Glomerular visceral epithelial cell (primary cell): ENCODE measurements at regions not wholly inside any gene's neighbourhood (a gene's known extent, or its start where the extent isn't known, plus 50 kb on each side); places are given as distances from the start of the nearest gene placed in this dataset.

Experiments used
- DNase-seq: peaks from one replicate; pipeline ENCODE4 v3.0.0-alpha.2; 2016; ENCODE audit errors: extremely low spot score

DNA sequence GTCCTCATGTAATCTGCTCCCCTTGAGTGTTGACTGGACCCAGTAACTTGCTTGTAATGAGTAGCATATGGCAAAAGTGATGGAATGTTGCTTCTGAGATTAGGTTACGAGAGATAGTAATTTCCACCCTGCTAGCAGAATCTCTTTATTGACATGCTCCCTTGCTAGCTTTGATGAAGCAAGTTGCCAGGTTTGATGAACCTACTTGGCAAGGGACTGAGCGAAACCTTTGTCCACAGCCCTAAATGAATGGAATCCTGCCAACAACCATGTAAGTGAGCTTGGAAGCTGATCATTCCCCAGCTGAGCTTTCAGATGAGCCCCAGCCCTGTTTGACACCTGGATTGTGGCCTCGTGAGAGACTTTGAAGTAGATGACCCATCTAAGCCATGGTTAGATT is 120.8 kb upstream of the PLXNC1 start:
- DNase-seq, result no peak

DNA sequence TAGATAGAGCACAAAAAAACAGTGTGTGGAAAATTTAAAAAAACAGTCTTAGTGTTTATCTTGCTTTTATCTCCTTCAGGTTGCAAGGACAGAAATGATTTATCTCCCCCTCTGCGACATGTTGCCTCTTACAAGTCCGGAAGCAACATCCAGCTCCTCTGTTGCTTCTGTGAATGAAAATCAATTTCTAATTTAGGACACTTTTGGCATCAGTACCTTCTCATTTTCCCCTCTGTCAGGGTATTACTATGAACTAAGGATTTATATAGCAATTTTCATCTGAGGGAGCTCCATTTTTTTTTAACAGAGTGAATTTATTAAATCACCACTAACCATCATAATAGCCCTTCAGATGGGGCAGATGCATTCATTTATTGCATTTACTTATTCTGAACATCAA is 116.6 kb upstream of the PLXNC1 start:
- no peak for DNase-seq

DNA sequence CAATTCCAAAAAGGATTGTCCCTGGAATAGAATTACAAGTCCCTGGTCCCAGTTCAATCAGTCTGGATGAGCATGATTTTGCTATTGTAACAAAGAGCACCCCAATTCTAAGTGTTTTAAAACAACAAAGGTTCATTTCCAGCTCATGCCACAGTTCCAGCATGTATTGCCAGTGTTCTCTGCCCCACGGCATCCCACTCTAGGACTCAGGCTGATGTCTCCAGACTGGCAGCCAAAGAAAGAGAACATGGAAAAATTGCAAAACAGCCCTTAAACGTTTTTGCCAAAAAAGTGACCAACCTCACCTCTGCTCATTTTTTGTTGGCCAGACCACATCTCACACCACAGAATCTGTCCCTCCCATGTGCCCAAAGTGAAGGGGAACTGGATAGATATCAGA is 116.0 kb upstream of the PLXNC1 start:
- DNase-seq, result no peak

DNA sequence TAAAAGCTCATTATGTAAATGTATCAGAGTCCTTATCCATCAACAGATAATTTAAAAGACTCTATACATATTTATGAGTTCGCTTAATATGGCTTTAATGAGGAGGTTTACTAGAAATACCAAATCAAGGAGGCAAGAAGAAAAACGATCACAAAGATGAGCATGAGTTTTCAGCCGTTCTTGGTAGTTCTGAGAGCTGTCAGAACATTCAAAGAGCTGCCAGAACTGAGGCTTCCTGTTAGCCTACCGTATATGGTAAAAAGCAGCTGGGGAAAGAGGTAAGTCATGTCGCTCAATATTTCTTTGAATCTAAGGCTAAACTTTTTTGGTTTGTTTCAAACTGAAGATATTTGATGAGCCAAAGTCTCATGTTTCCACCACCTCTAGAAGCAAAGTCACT is 115.3 kb upstream of the PLXNC1 start:
- DNase-seq, result no peak

DNA sequence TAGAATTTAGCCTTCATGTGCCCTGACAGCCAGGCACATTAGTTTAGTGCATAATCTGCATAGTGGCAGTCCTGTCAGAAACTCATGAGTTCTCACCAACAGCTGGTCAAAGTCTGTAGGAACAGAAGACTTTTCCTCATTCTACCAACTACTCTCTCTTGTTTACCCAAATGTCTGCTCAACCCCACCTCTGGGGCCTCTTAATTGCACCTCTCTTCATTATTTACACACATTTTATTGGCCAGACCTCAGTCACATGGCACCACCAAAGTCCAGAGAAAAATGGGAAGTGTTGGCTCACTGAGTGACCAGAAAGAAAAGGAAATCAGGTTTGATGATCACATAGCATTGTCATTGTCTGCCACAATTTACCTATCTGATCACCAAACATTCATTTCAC is 114.6 kb upstream of the PLXNC1 start:
- no peak for DNase-seq

DNA sequence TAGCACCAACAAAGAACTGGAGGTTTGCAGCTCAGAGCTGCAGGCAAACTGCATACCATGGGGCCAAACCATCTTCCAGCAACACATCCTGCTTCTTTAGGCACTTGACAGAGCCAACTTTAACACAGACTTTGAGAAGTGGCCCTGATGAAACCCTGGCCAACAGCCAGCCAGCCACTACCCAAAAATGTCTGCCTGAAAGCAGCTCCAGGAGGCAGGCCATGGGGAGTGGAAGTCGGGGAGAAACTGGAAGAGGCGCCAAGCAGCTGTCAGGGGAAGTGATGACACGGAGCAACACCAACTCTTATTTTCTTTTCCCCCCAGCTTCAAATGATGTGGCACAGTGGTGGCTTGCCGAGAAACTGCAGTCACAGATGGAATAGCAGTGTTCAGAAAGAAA is 110.9 kb upstream of the PLXNC1 start:
- DNase-seq, result no peak

DNA sequence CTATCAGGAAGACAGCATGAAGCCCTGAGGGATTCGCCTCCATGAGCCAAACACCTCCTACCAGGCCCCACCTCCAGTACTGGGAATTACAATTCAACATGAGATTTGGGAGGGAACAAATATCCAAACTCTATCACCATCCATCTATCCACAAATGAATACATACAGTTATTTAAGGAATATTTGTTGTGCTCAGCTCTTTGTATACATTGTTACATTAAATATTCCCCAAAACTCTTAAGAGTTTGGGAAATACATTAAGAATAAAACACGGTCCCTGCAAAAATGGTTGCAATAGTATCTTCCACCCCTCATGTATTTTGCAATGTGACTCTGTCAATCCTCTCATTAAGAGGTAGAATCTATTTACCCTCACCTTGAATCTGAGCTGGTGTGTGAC is 109.8 kb upstream of the PLXNC1 start:
- no peak for DNase-seq

DNA sequence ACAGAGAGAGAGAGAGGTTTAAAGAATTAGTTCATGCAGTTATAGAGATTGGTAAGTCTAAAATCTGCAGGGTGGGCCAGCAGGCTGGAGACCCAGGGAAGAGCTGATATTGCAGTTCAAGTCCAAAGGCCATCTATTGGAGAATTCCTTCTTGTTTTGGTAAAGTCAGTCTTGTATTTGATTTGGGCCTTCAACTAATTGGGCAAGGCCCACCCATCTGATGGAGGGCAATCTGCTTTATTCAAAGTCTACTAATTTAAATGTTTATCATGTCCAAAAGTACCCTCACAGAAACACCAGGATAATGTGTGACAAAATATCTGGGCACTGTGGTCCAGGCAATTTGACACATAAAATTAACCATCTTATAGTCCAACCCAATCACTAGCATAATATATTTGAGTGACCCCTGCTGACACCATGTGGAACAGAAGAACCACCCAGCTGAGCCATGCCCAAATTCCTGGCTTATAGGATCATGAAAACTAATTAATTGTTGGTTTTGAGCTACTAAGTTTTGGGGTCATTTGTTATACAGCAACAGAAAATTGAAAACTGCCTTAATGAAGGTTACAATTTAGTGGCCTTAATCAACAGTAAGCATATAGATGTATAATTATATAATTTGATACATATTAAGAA is 109.1 kb upstream of the PLXNC1 start:
- no peak for DNase-seq

DNA sequence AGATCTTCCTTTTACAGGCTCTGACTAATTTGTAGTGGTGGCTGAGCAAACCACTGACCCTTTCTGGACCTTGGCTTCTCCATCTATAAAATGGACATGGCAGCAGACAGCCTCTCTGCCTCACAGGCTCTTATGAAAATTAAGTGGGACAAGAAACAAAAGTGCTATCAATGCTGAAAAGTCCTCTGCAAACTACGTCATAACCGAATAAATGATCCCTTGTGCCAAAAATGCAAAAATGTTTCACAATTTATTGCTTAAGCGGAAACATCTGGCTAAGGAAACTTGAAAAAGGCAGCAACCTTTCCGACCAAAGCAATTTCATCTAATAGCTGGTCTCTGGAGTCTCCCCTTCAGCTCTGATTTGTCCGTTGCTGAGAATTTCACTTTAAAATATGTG is 108.5 kb upstream of the PLXNC1 start:
- no peak for DNase-seq

DNA sequence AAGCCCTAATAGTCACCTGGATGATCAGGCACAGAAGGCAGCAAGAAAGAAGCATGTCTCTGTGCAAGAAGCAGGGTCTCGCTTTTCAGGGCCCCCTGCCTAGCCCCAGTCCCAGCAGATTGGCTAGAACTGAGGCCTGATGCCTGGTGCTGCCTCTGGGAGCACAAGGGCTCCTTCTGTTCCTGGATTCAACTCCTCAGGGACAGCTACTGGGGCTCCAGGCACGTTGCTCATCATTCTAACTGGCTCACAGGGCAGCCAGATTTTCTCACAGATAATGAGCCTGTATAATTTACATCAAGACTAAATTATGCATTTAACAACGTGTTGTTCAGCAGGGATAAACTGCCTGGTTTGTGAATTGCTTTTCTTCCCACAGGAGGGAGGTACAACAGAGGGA is 106.5 kb upstream of the PLXNC1 start:
- DNase-seq, result no peak

DNA sequence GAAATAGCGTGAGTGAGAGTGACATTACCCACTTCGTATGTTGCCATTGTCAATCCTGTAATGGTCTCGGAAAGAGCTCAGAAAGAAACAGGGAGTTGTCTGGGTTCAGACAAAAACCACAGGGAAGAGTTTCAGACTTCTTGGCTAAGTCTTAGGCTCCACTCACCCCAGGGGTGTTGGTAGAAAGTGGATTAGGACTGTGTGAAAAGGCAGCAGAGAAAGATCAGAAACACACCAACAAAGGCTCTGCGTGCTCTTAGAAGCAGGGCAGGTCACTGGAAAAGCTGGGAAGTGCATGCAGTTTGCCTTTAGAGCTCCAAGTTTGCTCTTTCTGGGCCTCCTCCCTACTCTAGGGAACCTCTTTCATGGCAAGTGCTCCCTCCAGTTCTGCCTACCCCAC is 106.1 kb upstream of the PLXNC1 start:
- DNase-seq, result no peak

DNA sequence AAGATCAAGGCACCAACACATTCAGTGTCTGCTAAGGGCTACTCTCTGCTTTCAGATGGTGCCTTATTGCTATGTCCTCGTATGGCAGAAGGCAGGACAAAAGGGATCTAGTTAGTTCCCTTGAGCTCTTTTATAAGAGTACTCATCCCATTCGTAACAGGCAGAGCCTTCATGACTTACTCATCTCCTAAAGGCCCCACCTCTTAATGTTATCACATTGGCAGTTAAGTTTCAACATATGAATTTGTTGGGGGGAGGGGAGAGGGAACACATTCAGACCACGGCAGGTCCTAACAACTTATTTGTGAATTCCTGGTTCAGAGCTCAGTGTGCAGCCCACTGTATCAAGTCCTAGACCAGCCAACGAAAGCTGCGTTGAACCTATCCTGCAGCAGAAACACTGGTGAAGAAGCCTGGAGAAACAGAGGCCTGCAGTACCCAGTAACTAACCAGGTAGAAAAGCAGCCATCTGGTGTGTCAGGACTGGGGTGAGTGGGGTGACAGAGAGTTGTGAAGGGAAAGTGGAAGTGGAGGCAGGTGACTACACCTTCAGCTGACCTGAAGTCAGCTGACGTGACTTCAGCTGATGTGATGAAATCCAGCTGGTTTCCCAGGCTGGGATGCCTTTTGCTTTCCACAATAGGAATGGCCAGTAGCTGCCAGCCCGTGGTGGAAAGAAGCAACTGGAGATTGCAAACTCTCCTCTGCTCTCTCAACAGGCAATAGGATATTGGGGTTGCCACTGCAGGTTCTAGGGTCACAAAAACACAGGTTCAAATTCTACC is 101.6 kb upstream of the PLXNC1 start:
- DNase-seq, result no peak

DNA sequence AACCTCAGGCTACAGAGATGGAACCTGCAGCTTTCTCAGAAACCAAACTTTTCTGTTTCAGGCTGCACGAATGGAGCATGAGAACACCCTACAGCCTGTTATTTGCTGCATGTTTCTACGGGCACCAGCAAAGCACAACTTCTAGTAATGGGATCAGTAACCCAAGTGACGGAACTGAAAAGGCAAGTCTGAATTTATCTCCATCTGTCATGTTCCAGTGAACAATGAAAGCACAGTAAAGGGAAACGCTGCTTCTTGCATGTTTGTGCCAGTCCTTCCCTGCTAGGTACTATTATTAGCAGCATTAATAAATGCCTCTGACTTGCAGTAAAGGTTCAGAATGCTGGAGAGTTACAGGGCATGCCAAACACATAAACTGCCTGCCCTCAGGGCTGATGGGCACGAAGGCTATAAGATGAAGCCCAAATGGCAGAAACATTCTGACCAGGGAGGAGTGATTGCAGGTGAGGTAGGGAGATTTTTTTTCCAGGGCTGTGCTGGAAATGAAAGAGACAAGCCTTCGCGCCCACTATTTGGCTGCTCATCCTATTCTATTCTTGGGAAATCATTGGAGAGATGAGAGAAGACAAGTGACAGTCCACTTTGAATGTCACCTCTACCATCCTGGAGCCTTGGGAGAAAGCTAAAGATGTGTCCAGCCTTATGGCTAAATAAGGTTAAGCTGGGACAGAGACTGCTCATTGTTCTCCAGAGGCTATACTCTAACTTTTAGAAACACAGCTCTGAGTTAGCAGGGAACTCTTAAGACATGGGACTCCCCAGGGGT is 100.4 kb upstream of the PLXNC1 start:
- DNase-seq, result no peak

DNA sequence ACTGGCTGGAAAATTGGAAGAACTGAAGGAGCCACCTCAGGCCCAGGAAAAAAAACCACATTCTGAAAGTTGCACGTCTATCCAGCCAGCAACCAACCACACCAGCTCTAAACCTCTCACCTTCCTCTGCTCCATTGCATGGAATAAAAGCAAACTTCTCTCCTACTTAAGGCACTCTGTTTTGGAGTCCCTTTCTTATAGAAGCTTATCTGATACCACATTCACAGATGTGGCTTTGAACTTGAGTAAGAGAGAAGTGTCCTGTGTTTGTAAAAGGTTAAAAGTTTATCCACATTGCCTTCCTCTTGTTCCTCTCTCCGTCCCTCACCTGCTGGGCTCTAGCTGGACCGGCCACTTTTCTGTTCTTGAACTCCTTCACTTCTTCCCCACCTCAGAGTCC is 99.6 kb upstream of the PLXNC1 start:
- no peak for DNase-seq

DNA sequence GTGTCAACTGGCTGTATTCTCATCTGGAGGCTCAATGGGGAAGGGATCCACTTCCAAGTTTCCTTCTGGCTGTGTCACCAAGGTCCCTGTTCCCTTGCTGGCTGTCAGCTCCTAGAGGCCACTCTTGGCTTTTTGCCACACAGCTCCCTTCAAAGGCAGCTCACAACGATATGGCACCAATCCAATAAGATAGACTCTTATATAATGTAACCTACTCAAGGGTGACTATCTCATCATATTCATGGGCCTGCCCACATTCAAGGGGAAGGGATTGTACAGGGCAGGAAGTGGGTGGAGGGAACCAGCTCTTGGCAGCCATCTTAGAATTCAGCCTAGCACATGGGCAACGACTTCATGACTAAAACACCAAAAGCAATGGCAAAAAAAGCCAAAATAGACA is 98.7 kb upstream of the PLXNC1 start:
- DNase-seq, result no peak

DNA sequence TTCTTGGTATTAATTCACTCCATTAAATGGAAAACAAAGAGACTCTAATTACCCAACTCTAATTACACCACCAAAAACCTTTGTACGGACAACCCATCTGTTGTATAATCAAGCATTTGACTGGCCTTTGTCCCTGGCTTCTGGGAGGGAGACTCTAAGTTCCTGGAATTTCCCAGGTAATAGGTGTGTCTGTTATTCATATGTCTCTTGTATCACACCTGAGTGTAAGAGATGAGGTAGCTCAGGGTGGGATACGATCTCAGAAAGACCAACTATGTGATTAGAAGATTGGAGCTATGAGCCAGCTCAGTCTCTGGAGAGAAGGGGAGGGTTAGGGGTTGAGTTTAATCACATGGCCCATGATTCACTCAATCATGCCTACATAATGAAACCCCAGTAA is 94.7 kb upstream of the PLXNC1 start:
- DNase-seq, result no peak

DNA sequence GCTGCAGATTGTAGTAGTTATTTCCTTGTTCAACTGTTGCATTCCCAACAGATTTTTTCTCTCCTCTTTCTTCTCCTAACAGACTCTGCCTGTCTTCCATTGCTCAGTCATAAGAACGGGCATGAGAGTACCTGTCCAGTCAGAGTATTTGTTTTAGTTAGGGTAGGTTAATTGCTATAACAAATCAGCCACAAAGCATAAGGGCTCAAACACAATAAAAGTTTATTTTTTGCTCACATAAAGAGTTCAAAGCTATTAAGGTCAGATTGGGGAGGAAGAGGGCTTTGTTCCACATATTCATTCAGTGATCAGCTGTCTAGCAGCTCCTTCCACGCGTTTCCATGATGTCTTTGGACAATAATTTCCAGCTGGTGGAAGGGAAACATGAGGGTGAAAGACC is 92.8 kb upstream of the PLXNC1 start:
- DNase-seq, result no peak

DNA sequence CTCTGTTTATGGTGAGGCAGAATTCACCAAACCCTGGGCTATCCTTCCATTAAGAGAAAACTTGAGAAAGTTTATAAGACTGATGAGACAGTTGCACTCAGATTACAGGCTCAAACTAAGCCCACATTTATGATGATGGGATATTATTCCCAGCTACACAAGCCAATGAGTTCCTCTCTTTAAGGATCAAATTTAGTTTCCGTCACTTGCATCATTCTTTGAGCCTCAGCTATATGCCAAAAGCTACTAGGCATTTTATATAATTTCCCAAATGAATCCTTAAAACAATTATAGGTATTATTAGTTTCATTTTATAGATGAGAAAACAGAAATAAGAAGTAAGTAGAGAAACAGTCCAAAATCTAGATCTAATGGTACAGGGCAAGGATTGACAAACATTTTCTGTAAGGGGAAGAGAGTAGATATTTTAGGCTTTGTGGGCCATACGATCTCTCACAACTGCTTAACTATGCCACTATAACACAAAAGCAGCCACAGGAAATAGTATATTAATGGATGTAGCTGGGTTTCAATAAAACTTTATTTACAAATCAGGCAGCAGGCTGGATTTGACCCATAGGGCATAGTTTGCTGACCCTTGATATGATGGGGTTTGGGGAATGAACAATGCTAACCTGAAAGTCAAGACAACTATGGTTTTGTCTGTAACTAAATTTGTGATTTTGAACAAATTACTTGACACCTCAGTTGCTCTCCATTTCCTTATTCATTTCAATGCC is 91.8 kb upstream of the PLXNC1 start:
- DNase-seq, result no peak

DNA sequence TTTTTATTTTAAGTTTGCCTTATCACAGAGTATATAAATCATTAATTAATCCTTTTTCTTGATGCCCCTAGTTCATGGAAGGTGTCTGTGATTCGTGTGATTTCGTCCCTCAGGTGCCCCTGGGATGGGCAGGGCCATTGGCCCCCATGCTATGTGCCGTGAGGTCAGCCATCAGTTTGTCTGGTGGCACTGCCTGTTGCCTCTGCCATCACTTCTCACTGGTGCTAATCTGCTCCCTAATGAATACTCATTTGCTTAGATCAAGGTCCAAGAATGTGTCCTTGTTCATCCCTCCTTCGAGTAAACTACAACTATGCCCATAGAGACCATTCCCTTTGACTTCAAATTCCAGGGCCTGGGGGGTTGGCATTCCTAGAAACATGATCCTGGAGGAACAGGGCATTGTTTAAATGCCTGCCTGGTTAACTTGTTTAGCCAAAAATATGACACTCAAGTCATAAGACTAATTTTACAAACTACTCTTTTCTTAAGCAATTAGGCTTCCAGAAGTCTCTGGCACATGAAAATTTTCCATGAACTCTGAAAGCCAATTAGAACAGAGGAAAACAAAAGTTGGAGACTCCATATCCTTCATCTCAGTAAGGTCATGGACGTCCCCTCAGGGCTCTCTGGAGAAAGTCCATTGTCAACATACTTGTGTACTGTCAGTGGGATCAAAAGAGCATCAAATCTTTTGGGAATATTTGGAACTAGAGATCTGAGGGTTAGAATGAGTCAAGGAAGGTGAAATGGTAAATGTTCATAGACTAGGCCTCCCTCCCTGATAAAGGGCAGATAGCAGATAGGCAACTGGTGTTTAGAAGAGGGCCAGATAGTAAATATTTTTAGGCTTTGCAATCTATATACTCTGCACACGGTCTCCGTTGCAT is 90.9 kb upstream of the PLXNC1 start:
- no peak for DNase-seq

DNA sequence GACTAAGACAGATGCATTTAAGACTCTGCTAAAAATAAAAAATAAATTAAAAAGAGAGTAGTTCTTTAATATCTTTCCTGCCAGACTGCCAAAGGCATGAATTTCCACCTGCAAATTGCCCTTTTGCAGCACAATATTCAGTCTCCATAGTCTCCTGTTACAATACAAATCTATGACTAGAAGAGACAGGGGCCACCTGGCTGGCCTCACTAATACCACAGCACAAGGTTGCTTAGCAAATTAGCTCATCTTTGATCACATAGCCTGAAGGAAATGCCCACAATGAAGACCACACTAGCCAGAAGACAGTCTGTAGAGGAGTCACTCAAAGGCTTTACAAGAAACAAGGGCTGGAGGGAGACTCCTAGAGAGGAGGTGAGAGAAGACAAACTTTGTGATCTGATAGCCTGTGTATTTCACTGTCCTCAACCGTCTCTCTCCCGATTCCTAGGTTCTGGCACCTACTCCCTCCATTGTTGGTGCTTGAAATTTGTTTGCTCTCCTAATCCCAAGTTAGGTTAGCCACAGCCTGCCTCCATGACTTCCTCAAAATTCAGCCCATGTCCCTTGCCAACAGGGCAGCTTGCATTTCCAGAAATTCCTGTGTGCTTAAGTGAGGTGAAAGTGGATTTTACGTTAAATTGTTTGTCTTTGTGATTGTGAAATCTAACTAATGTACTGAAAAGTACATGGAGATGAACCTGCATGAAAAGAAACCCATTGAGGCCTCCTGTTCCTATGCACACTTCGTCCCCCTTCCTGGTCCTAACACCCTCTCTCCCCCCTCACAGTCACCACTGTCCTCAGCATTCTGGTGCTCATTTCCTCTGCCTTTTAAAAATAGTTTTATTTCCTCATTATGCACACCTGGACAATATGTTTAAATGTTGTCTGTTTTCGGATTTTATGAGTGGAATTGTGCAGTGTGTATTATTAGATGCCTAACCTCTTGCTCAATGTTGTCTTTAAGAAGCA is 88.7 kb upstream of the PLXNC1 start:
- DNase-seq, result no peak
